ENCODE measurements at regions not wholly inside any gene's neighbourhood (a gene's known extent, or its start where the extent isn't known, plus 50 kb on each side); places are given as distances from the start of the nearest gene placed in this dataset.

GRCh38 chr9:20144197-20144596, 355.4 kb upstream of the SLC24A2 start:
- TF ChIP-seq CTCF (IDR thresholded peaks at IDR 0.05) (no peak), POLR2A (IDR thresholded peaks at IDR 0.05) (no peak), POLR2AphosphoS5 (IDR thresholded peaks at IDR 0.05) (no peak), EP300 (IDR thresholded peaks at IDR 0.05) (no peak)

All from suprapubic skin (tissue), 4 donors.